H1 (cell line): ENCODE measurements at regions not wholly inside any gene's neighbourhood (a gene's known extent, or its start where the extent isn't known, plus 50 kb on each side); places are given as distances from the start of the nearest gene placed in this dataset.

ENCODE experiments used
- CBX8 ChIP-seq: fragments of 300-800, 300-1000 bp; sonication (generic); IDR thresholded peaks from 2 replicates; pipeline ENCODE4 v1.7.1; 2016; ENCODE audit warnings: low read depth, low read length, borderline replicate concordance
- RNF2 ChIP-seq: fragments of 200-900, 300-1000 bp; sonication (generic); IDR thresholded peaks from 2 replicates; pipeline ENCODE4 v1.7.1; 2016; ENCODE audit warnings: borderline replicate concordance, low read depth, mild to moderate bottlenecking, antibody characterized with exemption, low read length; ENCODE audit not compliant: poor library complexity, severe bottlenecking; ENCODE audit errors: missing control alignments

GRCh38 chr6:106890447-106890846 lies 84.1 kb downstream of the CD24 start (continued):
- TF ChIP-seq RNF2 = no peak
- no peak for TF ChIP-seq CBX8
